HL-60 (cell line): ENCODE measurements at regions not wholly inside any gene's neighbourhood (a gene's known extent, or its start where the extent isn't known, plus 50 kb on each side); places are given as distances from the start of the nearest gene placed in this dataset.

Experiments used
- DNase-seq, 2 experiments: peaks; one replicate each; pipeline ENCODE4 v3.0.0-alpha.2; 2010 to 2020; ENCODE audit warnings: low read depth in 1 of 2, low spot score in 1 of 2
- H3K27ac ChIP-seq: fragments of 250-450 bp; sonication (Bioruptor Pico); replicated peaks from 2 replicates; pipeline ENCODE4 v1.5.1; 2020; ENCODE audit warnings: mild to moderate bottlenecking, moderate library complexity
- H3K27me3 ChIP-seq: fragments of 250-450 bp; sonication (Bioruptor Pico); 2 replicates; pipeline ENCODE4 v1.5.1; 2021; ENCODE audit warnings: mild to moderate bottlenecking, moderate library complexity; ENCODE audit not compliant: insufficient read depth, poor library complexity, severe bottlenecking
- H3K4me3 ChIP-seq: replicated peaks from 2 replicates; pipeline ENCODE4 v1.5.1; 2011; ENCODE audit warnings: mild to moderate bottlenecking, control low read depth, low read length; ENCODE audit not compliant: insufficient read depth
- GABPA ChIP-seq: IDR thresholded peaks from 2 replicates; pipeline ENCODE4 v1.6.1; 2012; ENCODE audit warnings: low read depth
- POLR2AphosphoS5 ChIP-seq: IDR thresholded peaks from 2 replicates; pipeline ENCODE4 v1.6.1; 2012; ENCODE audit warnings: low read depth
- REST ChIP-seq: IDR thresholded peaks from 2 replicates; pipeline ENCODE4 v1.6.1; 2012; ENCODE audit warnings: low read depth; ENCODE audit not compliant: insufficient replicate concordance
- SPI1 ChIP-seq: IDR thresholded peaks from 2 replicates; pipeline ENCODE4 v1.6.1; 2012; ENCODE audit warnings: low read depth, mild to moderate bottlenecking, borderline replicate concordance
- TF ChIP-seq, protein P1 (sequence below): IDR thresholded peaks from one replicate; pipeline ENCODE4 v1.5.1; 2011; ENCODE audit warnings: low read length, control low read depth, inconsistent platforms; ENCODE audit not compliant: insufficient read depth

GRCh38 chr11:122426073-122426472 lies 229.4 kb upstream of the UBASH3B start:
- Histone ChIP-seq H3K4me3 (no peak overlapping the region), H3K27ac (no peak overlapping the region), H3K27me3 (no peaks in the 10 kb centered on the region)
- DNase-seq, result no peak
- TF ChIP-seq GABPA, result no peak
- TF ChIP-seq REST, result no peak
- no peak for TF ChIP-seq SPI1
- TF ChIP-seq, protein P1, sequence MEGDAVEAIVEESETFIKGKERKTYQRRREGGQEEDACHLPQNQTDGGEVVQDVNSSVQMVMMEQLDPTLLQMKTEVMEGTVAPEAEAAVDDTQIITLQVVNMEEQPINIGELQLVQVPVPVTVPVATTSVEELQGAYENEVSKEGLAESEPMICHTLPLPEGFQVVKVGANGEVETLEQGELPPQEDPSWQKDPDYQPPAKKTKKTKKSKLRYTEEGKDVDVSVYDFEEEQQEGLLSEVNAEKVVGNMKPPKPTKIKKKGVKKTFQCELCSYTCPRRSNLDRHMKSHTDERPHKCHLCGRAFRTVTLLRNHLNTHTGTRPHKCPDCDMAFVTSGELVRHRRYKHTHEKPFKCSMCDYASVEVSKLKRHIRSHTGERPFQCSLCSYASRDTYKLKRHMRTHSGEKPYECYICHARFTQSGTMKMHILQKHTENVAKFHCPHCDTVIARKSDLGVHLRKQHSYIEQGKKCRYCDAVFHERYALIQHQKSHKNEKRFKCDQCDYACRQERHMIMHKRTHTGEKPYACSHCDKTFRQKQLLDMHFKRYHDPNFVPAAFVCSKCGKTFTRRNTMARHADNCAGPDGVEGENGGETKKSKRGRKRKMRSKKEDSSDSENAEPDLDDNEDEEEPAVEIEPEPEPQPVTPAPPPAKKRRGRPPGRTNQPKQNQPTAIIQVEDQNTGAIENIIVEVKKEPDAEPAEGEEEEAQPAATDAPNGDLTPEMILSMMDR, result no peak
- no peak for TF ChIP-seq POLR2AphosphoS5

GRCh38 chr11:122424636-122425035 lies 230.9 kb upstream of the UBASH3B start:
- Histone ChIP-seq H3K27me3 (no peaks in the 10 kb centered on the region), H3K4me3 (no peak overlapping the region), H3K27ac (no peak overlapping the region)
- DNase-seq, result no peak
- no peak for TF ChIP-seq REST
- no peak for TF ChIP-seq POLR2AphosphoS5

DNA sequence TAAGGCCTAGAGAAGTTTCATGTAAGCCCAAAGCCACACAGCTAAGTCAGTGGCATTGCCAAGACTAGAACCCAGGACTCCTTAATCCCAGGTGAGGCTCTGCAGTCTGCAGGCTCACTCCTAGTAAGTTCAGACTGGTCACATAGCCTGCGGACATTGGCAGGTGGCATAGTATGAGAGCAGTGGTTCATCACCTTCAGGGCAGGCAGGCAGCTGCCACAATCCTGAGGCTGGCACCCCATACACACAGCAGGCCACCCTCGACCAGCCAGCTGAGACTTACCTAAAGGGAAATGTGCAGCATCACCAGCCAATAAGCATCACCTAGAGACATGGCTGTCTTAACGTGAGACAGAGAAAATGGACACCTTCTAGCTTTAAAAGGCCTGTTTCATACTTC lies 231.6 kb upstream of the UBASH3B start:
- Histone ChIP-seq H3K27ac (no peak overlapping the region), H3K4me3 (no peak overlapping the region), H3K27me3 (no peaks in the 10 kb centered on the region)
- TF ChIP-seq, protein P1, result no peak
- TF ChIP-seq SPI1, result no peak
- no peak for TF ChIP-seq REST
- TF ChIP-seq POLR2AphosphoS5, result no peak
- TF ChIP-seq GABPA, result no peak
- no peak for DNase-seq

- TF ChIP-seq POLR2AphosphoS5 (no peak), REST (no peak), SPI1 (no peak), GABPA (no peak)
- Histone ChIP-seq H3K27me3 (no peaks in the 10 kb centered on the region), H3K4me3 (no peak overlapping the region), H3K27ac (no peak overlapping the region)
- no peak for DNase-seq
Measured at GRCh38 chr11:122423273-122423672, 232.2 kb upstream of the UBASH3B start.
